CD4-positive, CD25-positive, alpha-beta regulatory T cell (primary cell): ENCODE measurements at regions not wholly inside any gene's neighbourhood (a gene's known extent, or its start where the extent isn't known, plus 50 kb on each side); places are given as distances from the start of the nearest gene placed in this dataset.

Experiments
- ATAC-seq, 2 donors: fragments of 150-1000 bp; cut with Tn5 transposase; one replicate each; pipeline ENCODE4 v1.10.0; 2021; ENCODE audit warnings: low read depth in 2 of 2, moderate number of reproducible peaks in 2 of 2, moderate library complexity in 1 of 2
- DNase-seq, 3 donors: peaks; one replicate each; pipeline versions ENCODE4 v3.0.0 to v3.0.0-alpha.2; 2012 to 2022; ENCODE audit warnings: mixed read lengths in 1 of 3
- H3K27ac ChIP-seq: one replicate; pipeline ENCODE4 v1.7.0; 2013; ENCODE audit warnings: mild to moderate bottlenecking, low read length; ENCODE audit not compliant: insufficient read depth, poor library complexity, severe bottlenecking
- H3K27me3 ChIP-seq: one replicate; pipeline ENCODE4 v1.7.0; 2013; ENCODE audit warnings: low read length; ENCODE audit not compliant: control insufficient read depth, insufficient read depth
- H3K36me3 ChIP-seq: one replicate; pipeline ENCODE4 v1.7.0; 2013; ENCODE audit warnings: mild to moderate bottlenecking, low read length, moderate library complexity; ENCODE audit not compliant: control insufficient read depth, insufficient read depth
- H3K4me1 ChIP-seq: 2 replicates; pipeline ENCODE4 v1.7.0; 2013; ENCODE audit warnings: mild to moderate bottlenecking, low read length; ENCODE audit not compliant: insufficient read depth, control insufficient read depth, poor library complexity, severe bottlenecking
- H3K4me3 ChIP-seq: one replicate; pipeline ENCODE4 v1.7.0; 2013; ENCODE audit warnings: low read depth, mild to moderate bottlenecking, low read length, moderate library complexity
- H3K9me3 ChIP-seq, 2 experiments: 1 replicate in 1 of 2; 2 replicates in 1 of 2; pipeline ENCODE4 v1.7.0; 2013; ENCODE audit warnings: low read length in 2 of 2, mild to moderate bottlenecking in 1 of 2, moderate library complexity in 1 of 2; ENCODE audit not compliant: control insufficient read depth in 2 of 2
- H3K27ac Mint-ChIP-seq, 3 donors: one replicate each; pipeline ENCODE4 v1.8.0; 2020 to 2022; ENCODE audit warnings: mild to moderate bottlenecking in 3 of 3, mixed read lengths in 3 of 3, moderate library complexity in 2 of 3
- H3K27me3 Mint-ChIP-seq: one replicate; pipeline ENCODE4 v1.8.0; 2022; ENCODE audit warnings: mild to moderate bottlenecking, mixed read lengths
- H3K36me3 Mint-ChIP-seq: one replicate; pipeline ENCODE4 v1.8.0; 2020; ENCODE audit warnings: mixed read lengths
- H3K4me1 Mint-ChIP-seq, 4 donors: one replicate each; pipeline ENCODE4 v1.8.0; 2020 to 2022; ENCODE audit warnings: mixed read lengths in 4 of 4, mild to moderate bottlenecking in 1 of 4
- H3K4me3 Mint-ChIP-seq, 4 donors: one replicate each; pipeline ENCODE4 v1.8.0; 2020 to 2022; ENCODE audit warnings: mild to moderate bottlenecking in 4 of 4, mixed read lengths in 4 of 4, moderate library complexity in 3 of 4
- H3K9me3 Mint-ChIP-seq, 7 donors: one replicate each; pipeline ENCODE4 v1.8.0; 2020 to 2022; ENCODE audit warnings: mixed read lengths in 7 of 7, mild to moderate bottlenecking in 3 of 7, moderate library complexity in 2 of 7

- H3K36me3 ChIP-seq, result no peaks in the 10 kb centered on the region
- no peaks in the 10 kb centered on the region for H3K36me3 Mint-ChIP-seq
- DNase-seq, result no peak
- H3K27ac Mint-ChIP-seq, result no peak overlapping the region
- no peak overlapping the region for H3K4me3 ChIP-seq
- no peaks in the 10 kb centered on the region for H3K4me1 ChIP-seq
- H3K9me3 ChIP-seq, result no peaks in the 10 kb centered on the region
- H3K4me1 Mint-ChIP-seq, result no peaks in the 10 kb centered on the region
- no peak overlapping the region for H3K4me3 Mint-ChIP-seq
- ATAC-seq, result no peak
- H3K27me3 ChIP-seq, result no peaks in the 10 kb centered on the region
- H3K27me3 Mint-ChIP-seq, result no peaks in the 10 kb centered on the region
- peaks cover 0 to 11% (median 5%) of the 10 kb centered on the region in 7 donors for H3K9me3 Mint-ChIP-seq
- no peak overlapping the region for H3K27ac ChIP-seq
Observed at GRCh38 chr4:115711575-115711974, 598.2 kb upstream of the NDST4 start.

DNA sequence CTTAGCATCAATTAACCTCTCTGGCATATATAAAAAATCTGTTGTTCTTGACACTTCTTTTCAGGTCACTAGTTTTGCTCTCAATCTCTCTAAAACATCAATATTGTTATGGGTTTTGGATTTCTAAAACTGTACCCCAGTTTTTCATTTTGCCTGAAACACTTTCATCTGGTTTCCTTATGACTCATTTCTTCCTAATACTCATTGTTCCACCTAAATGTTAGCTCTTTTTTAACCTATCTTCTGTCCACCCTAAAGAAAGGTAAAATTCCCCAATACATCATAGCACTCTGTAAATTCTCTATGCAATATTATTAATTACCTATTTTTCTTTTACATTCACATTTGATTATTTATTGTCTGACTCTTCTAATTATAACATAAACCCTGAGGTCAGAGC, 575.5 kb upstream of the NDST4 start:
- Histone ChIP-seq H3K27me3 (no peaks in the 10 kb centered on the region), H3K9me3 (no peaks in the 10 kb centered on the region), H3K27ac (no peak overlapping the region), H3K36me3 (no peaks in the 10 kb centered on the region), H3K4me3 (no peak overlapping the region), H3K4me1 (no peaks in the 10 kb centered on the region)
- Mint-ChIP-seq H3K36me3 (no peaks in the 10 kb centered on the region), H3K27ac (no peak overlapping the region), H3K4me1 (no peaks in the 10 kb centered on the region), H3K4me3 (no peak overlapping the region), H3K27me3 (no peaks in the 10 kb centered on the region), H3K9me3 (peaks cover 1 to 13% (median 4%) of the 10 kb centered on the region in 7 donors)
- DNase-seq (no peak), ATAC-seq (no peak)

DNA sequence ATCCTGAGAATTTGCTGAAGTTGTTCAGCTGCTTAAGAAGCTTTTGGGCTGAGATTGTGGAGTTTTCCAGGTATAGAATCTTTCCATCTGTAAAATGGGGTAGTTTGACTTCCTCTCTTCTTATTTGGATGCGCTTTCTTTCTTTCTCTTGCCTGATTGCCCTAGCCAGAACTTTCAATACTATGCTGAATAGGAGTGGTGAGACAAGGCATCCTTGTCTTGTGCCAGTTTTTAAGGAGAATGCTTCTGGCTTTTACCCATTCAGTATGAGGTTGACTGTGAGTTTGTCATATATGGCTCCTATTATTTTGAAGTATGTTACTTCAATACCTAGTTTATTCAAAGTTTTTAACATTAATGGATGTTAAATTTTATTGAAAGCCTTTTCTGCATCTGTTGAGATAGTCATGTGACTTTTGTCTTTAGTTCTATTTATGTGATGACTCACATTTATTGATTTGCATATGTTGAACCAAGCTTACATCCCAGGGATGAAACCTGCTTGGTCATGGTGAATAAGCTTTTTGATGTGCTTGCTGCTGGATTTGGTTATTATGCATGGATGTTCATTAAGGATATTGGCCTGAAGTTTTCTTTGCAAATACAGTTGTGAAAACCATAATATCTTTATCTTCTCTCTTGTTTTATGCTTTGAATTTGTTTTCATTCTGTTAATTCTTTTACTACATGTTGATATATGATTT, 573.8 kb upstream of the NDST4 start:
- no peaks in the 10 kb centered on the region for H3K36me3 Mint-ChIP-seq
- H3K27ac Mint-ChIP-seq, result no peak overlapping the region
- Histone ChIP-seq H3K36me3 (no peaks in the 10 kb centered on the region), H3K9me3 (no peaks in the 10 kb centered on the region), H3K4me1 (no peaks in the 10 kb centered on the region), H3K4me3 (no peak overlapping the region), H3K27ac (no peak overlapping the region), H3K27me3 (no peaks in the 10 kb centered on the region)
- no peaks in the 10 kb centered on the region for H3K4me1 Mint-ChIP-seq
- H3K9me3 Mint-ChIP-seq, result peaks cover 1 to 15% (median 4%) of the 10 kb centered on the region in 7 donors
- ATAC-seq, result no peak
- no peak for DNase-seq
- no peak overlapping the region for H3K4me3 Mint-ChIP-seq
- H3K27me3 Mint-ChIP-seq, result no peaks in the 10 kb centered on the region

DNA sequence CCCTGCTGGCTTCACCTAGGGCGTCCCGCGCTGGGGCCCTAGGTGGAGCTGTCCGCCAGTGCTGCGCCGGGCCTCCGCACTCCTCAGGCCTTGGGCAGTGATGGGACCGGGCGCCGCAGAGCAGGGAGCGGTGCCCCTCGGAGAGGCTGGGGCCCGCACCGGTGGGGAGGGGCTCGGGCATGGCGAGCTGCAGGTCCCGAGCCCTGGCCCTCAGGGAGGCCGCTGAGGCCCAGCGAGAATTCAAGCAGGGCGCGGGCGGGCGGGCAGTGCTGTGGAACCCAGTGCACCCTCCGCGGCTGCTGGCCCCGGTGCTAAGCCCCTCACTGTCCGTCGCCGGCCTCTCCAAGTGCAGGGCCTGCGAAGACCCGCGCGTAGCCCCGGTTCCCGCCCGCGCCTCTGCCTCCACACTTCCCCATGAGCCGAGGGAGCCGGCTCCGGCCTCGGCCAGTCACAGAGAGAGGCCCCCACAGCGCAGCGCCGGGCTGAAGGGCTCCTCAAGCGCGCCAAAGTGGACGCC, 565.1 kb upstream of the NDST4 start:
- no peak for DNase-seq
- Histone ChIP-seq H3K4me1 (no peaks in the 10 kb centered on the region), H3K36me3 (no peaks in the 10 kb centered on the region), H3K27me3 (no peaks in the 10 kb centered on the region), H3K27ac (no peak overlapping the region), H3K4me3 (no peak overlapping the region), H3K9me3 (no peaks in the 10 kb centered on the region)
- no peak overlapping the region for H3K27ac Mint-ChIP-seq
- H3K27me3 Mint-ChIP-seq, result no peaks in the 10 kb centered on the region
- no peaks in the 10 kb centered on the region for H3K4me1 Mint-ChIP-seq
- H3K36me3 Mint-ChIP-seq, result no peaks in the 10 kb centered on the region
- peaks cover 0 to 17% (median 6%) of the 10 kb centered on the region in 7 donors for H3K9me3 Mint-ChIP-seq
- no peak for ATAC-seq
- no peak overlapping the region for H3K4me3 Mint-ChIP-seq

GRCh38 chr4:115675719-115676118, 562.3 kb upstream of the NDST4 start:
- Histone ChIP-seq H3K4me3 (no peak overlapping the region), H3K4me1 (no peaks in the 10 kb centered on the region), H3K36me3 (no peaks in the 10 kb centered on the region), H3K9me3 (no peaks in the 10 kb centered on the region), H3K27ac (no peak overlapping the region), H3K27me3 (no peaks in the 10 kb centered on the region)
- DNase-seq (no peak), ATAC-seq (no peak)
- H3K9me3 Mint-ChIP-seq, result peaks cover 0 to 18% (median 6%) of the 10 kb centered on the region in 7 donors
- no peaks in the 10 kb centered on the region for H3K4me1 Mint-ChIP-seq
- H3K36me3 Mint-ChIP-seq, result no peaks in the 10 kb centered on the region
- no peak overlapping the region for H3K27ac Mint-ChIP-seq
- no peaks in the 10 kb centered on the region for H3K27me3 Mint-ChIP-seq
- no peak overlapping the region for H3K4me3 Mint-ChIP-seq

GRCh38 chr4:115674485-115674884, 561.1 kb upstream of the NDST4 start:
- Mint-ChIP-seq H3K27ac (no peak overlapping the region), H3K36me3 (no peaks in the 10 kb centered on the region), H3K4me1 (no peaks in the 10 kb centered on the region), H3K9me3 (peaks cover 0 to 14% (median 5%) of the 10 kb centered on the region in 7 donors), H3K27me3 (no peaks in the 10 kb centered on the region), H3K4me3 (no peak overlapping the region)
- ATAC-seq (no peak), DNase-seq (no peak)
- no peaks in the 10 kb centered on the region for H3K9me3 ChIP-seq
- no peaks in the 10 kb centered on the region for H3K27me3 ChIP-seq
- H3K4me3 ChIP-seq, result no peak overlapping the region
- no peak overlapping the region for H3K27ac ChIP-seq
- H3K36me3 ChIP-seq, result no peaks in the 10 kb centered on the region
- H3K4me1 ChIP-seq, result no peaks in the 10 kb centered on the region

GRCh38 chr4:115671581-115671980, 558.2 kb upstream of the NDST4 start:
- no peak overlapping the region for H3K27ac ChIP-seq
- no peak overlapping the region for H3K4me3 Mint-ChIP-seq
- ATAC-seq (no peak), DNase-seq (no peak)
- no peaks in the 10 kb centered on the region for H3K27me3 Mint-ChIP-seq
- H3K4me3 ChIP-seq, result no peak overlapping the region
- H3K4me1 ChIP-seq, result no peaks in the 10 kb centered on the region
- H3K4me1 Mint-ChIP-seq, result no peaks in the 10 kb centered on the region
- peaks cover 0 to 20% (median 2%) of the 10 kb centered on the region in 7 donors for H3K9me3 Mint-ChIP-seq
- H3K27ac Mint-ChIP-seq, result no peak overlapping the region
- no peaks in the 10 kb centered on the region for H3K36me3 ChIP-seq
- no peaks in the 10 kb centered on the region for H3K27me3 ChIP-seq
- no peaks in the 10 kb centered on the region for H3K9me3 ChIP-seq
- no peaks in the 10 kb centered on the region for H3K36me3 Mint-ChIP-seq

GRCh38 chr4:115670930-115671329, 557.5 kb upstream of the NDST4 start:
- no peaks in the 10 kb centered on the region for H3K36me3 ChIP-seq
- no peak overlapping the region for H3K4me3 ChIP-seq
- Mint-ChIP-seq H3K9me3 (peaks cover 0 to 20% (median 2%) of the 10 kb centered on the region in 7 donors), H3K27ac (no peak overlapping the region), H3K4me3 (no peak overlapping the region), H3K27me3 (no peaks in the 10 kb centered on the region), H3K36me3 (no peaks in the 10 kb centered on the region), H3K4me1 (no peaks in the 10 kb centered on the region)
- H3K27ac ChIP-seq, result no peak overlapping the region
- DNase-seq (no peak), ATAC-seq (no peak)
- no peaks in the 10 kb centered on the region for H3K27me3 ChIP-seq
- H3K4me1 ChIP-seq, result no peaks in the 10 kb centered on the region
- H3K9me3 ChIP-seq, result no peaks in the 10 kb centered on the region
